ENCODE measurements at regions not wholly inside any gene's neighbourhood (a gene's known extent, or its start where the extent isn't known, plus 50 kb on each side); places are given as distances from the start of the nearest gene placed in this dataset.

- TF ChIP-seq, protein P1, sequence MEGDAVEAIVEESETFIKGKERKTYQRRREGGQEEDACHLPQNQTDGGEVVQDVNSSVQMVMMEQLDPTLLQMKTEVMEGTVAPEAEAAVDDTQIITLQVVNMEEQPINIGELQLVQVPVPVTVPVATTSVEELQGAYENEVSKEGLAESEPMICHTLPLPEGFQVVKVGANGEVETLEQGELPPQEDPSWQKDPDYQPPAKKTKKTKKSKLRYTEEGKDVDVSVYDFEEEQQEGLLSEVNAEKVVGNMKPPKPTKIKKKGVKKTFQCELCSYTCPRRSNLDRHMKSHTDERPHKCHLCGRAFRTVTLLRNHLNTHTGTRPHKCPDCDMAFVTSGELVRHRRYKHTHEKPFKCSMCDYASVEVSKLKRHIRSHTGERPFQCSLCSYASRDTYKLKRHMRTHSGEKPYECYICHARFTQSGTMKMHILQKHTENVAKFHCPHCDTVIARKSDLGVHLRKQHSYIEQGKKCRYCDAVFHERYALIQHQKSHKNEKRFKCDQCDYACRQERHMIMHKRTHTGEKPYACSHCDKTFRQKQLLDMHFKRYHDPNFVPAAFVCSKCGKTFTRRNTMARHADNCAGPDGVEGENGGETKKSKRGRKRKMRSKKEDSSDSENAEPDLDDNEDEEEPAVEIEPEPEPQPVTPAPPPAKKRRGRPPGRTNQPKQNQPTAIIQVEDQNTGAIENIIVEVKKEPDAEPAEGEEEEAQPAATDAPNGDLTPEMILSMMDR (optimal IDR thresholded peaks at IDR 0.05 in 1 of 3, IDR thresholded peaks at IDR 0.05 in 1 of 3, conservative IDR thresholded peaks at IDR 0.05 in 1 of 3; ENCODE audit: extremely low read depth in 1 of 3, insufficient read depth in 2 of 3, low read length in 3 of 3), result no peak
- no peak for TF ChIP-seq EZH2 (IDR thresholded peaks at IDR 0.05; ENCODE audit: low read length)
Observed at GRCh38 chr22:27483095-27483785, 318.3 kb downstream of the MN1 start.

Data from keratinocyte (primary cell).